IPS-NIHi7 (cell line): ENCODE measurements at regions not wholly inside any gene's neighbourhood (a gene's known extent, or its start where the extent isn't known, plus 50 kb on each side); places are given as distances from the start of the nearest gene placed in this dataset.

Experiments
- DNase-seq: peaks from one replicate; pipeline ENCODE4 v3.0.0; 2012; ENCODE audit warnings: mixed read lengths; ENCODE audit errors: extremely low spot score

GRCh38 chr9:13487936-13488335 lies 208.4 kb upstream of the MPDZ start:
- no peak for DNase-seq

GRCh38 chr9:13487498-13487897 lies 208.0 kb upstream of the MPDZ start:
- DNase-seq: no peak

- no peak for DNase-seq
These were observed 207.6 kb upstream of the MPDZ start for GRCh38 chr9:13487071-13487470.

GRCh38 chr9:13485068-13485596 lies 205.6 kb upstream of the MPDZ start:
- no peak for DNase-seq

GRCh38 chr9:13484186-13484585 lies 204.7 kb upstream of the MPDZ start:
- DNase-seq: no peak

- no peak for DNase-seq
These were observed 201.8 kb upstream of the MPDZ start for GRCh38 chr9:13481274-13481673.

GRCh38 chr9:13480693-13481092 lies 201.2 kb upstream of the MPDZ start:
- DNase-seq: no peak

- DNase-seq: no peak
These were observed 199.6 kb upstream of the MPDZ start for GRCh38 chr9:13479096-13479495.

- no peak for DNase-seq
These were observed 199.1 kb upstream of the MPDZ start for GRCh38 chr9:13478639-13479038.

GRCh38 chr9:13478160-13478559 lies 198.7 kb upstream of the MPDZ start:
- DNase-seq: no peak

- no peak for DNase-seq
These were observed 191.3 kb upstream of the MPDZ start for GRCh38 chr9:13470836-13471235.

- no peak for DNase-seq
These were observed 187.7 kb upstream of the MPDZ start for GRCh38 chr9:13467157-13467556.

GRCh38 chr9:13461414-13461991 lies 182.0 kb upstream of the MPDZ start:
- no peak for DNase-seq

- no peak for DNase-seq
These were observed 179.6 kb upstream of the MPDZ start for GRCh38 chr9:13459071-13459470.

- DNase-seq: no peak
These were observed 178.3 kb upstream of the MPDZ start for GRCh38 chr9:13457795-13458194.

- DNase-seq: no peak
These were observed 171.2 kb upstream of the MPDZ start for GRCh38 chr9:13450723-13451122.

GRCh38 chr9:13448482-13448881 lies 169.0 kb upstream of the MPDZ start:
- no peak for DNase-seq

- DNase-seq: peak; percentile 15
These were observed 168.4 kb upstream of the MPDZ start for GRCh38 chr9:13447843-13448422.

GRCh38 chr9:13446938-13447842 lies 167.7 kb upstream of the MPDZ start:
- DNase-seq: no peak

GRCh38 chr9:13446286-13446937 lies 166.9 kb upstream of the MPDZ start:
- no peak for DNase-seq

- no peak for DNase-seq
These were observed 165.6 kb upstream of the MPDZ start for GRCh38 chr9:13445103-13445500.
